Gastroesophageal sphincter (tissue), 4 donors: ENCODE measurements at regions not wholly inside any gene's neighbourhood (a gene's known extent, or its start where the extent isn't known, plus 50 kb on each side); places are given as distances from the start of the nearest gene placed in this dataset.

ENCODE experiments used
- ATAC-seq: fragments of 150-250 bp; one replicate; pipeline ENCODE4 v1.9.1; 2016; ENCODE audit warnings: mild to moderate bottlenecking, moderate library complexity
- H3K27ac ChIP-seq, 4 donors: fragments of 200-600 bp; sonication (generic) in 3 of 4; 1 replicate in 3 of 4; 2 replicates in 1 of 4; pipeline ENCODE4 v1.5.1; 2016 to 2019
- H3K27me3 ChIP-seq: fragments of 200-600 bp; sonication (generic); one replicate; pipeline ENCODE4 v1.5.1; 2019
- H3K36me3 ChIP-seq, 2 donors: fragments of 200-600 bp; sonication (generic); one replicate each; pipeline ENCODE4 v1.5.1; 2019; ENCODE audit warnings: control low read depth in 1 of 2
- H3K4me1 ChIP-seq, 3 donors: fragments of 200-600 bp; sonication (generic); 1 replicate in 2 of 3; 2 replicates in 1 of 3; pipeline ENCODE4 v1.5.1; 2016 to 2019; ENCODE audit warnings: control low read depth in 2 of 3
- H3K4me3 ChIP-seq, 2 donors: fragments of 200-600 bp; sonication (generic); one replicate each; pipeline ENCODE4 v1.5.1; 2019; ENCODE audit warnings: mild to moderate bottlenecking in 1 of 2, moderate library complexity in 1 of 2
- H3K9me3 ChIP-seq, 3 donors: fragments of 200-600 bp; sonication (generic); one replicate each; pipeline ENCODE4 v1.5.1; 2017 to 2019; ENCODE audit warnings: control low read depth in 2 of 3
- EP300 ChIP-seq: sonication (generic); formaldehyde crosslinking; IDR thresholded peaks from one replicate; pipeline ENCODE4 v1.6.1; 2017; ENCODE audit warnings: antibody characterized with exemption, mild to moderate bottlenecking
- POLR2A ChIP-seq, 2 donors: fragments of 450-650 bp; IDR thresholded peaks; one replicate each; pipeline ENCODE4 v1.6.1; 2017; ENCODE audit warnings: antibody characterized with exemption in 2 of 2, mild to moderate bottlenecking in 2 of 2, moderate library complexity in 1 of 2
- POLR2AphosphoS5 ChIP-seq: sonication (generic); formaldehyde crosslinking; IDR thresholded peaks from one replicate; pipeline ENCODE4 v1.6.1; 2017; ENCODE audit warnings: antibody characterized with exemption
- WGBS, 2 donors: methylation state at CpG; one replicate each; pipeline ENCODE4 v1.1.5; 2018; ENCODE audit warnings: low coverage in 1 of 2; 5-methylcytosine and 5-hydroxymethylcytosine counted together
- TF ChIP-seq, protein P1 (sequence below), 4 experiments: fragments of 200-600 bp in 2 of 4; fragments of 450-650 bp in 2 of 4; sonication (generic) in 1 of 4; IDR thresholded peaks; one replicate each; pipeline ENCODE4 v1.5.1; 2017 to 2019; ENCODE audit warnings: antibody characterized with exemption in 4 of 4, mild to moderate bottlenecking in 2 of 4, moderate library complexity in 2 of 4

DNA sequence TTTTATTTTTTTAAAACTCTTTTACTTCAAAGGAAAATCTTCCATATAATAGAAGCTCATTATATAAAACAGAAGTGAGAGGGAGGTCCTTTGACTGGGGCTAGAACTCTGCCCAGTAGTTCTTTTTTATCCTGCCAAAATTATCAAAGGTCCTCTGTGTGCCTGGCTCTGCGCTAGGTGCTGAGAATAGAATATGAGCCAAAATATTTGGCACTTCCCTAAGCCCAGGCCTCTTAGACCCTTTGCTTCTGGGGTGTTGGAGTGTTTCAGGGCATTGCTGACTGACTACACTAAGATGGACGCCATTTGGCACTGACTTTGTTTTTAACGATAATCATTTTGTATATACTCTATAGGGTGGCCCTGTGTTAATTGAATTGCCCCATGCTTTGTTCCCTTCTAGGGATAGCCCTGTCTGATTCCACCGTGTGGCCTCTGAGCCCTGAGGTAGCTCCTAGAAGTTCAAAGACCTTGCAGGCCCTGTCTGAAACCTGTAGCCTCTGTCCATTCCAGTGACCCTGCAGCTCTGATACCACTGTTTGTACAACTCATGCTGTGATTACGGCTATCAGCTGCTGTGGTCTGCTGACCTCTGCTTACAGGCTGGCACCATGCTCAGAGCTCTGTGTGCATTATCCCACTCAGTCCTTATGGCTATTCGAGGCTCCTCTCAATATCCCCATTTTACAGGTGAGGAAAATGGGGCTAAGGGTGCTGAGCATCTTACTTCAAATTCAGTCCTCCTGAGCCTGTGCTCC is 84.3 kb upstream of the SHB start:
- Histone ChIP-seq H3K36me3 (no peaks in the 10 kb centered on the region), H3K4me1 (no peaks in the 10 kb centered on the region), H3K4me3 (no peak overlapping the region), H3K27ac (no peak overlapping the region), H3K27me3 (peaks cover 12% of the 10 kb centered on the region), H3K9me3 (no peaks in the 10 kb centered on the region)
- TF ChIP-seq POLR2A (IDR thresholded peaks at IDR 0.05), result no peak
- TF ChIP-seq, protein P1, sequence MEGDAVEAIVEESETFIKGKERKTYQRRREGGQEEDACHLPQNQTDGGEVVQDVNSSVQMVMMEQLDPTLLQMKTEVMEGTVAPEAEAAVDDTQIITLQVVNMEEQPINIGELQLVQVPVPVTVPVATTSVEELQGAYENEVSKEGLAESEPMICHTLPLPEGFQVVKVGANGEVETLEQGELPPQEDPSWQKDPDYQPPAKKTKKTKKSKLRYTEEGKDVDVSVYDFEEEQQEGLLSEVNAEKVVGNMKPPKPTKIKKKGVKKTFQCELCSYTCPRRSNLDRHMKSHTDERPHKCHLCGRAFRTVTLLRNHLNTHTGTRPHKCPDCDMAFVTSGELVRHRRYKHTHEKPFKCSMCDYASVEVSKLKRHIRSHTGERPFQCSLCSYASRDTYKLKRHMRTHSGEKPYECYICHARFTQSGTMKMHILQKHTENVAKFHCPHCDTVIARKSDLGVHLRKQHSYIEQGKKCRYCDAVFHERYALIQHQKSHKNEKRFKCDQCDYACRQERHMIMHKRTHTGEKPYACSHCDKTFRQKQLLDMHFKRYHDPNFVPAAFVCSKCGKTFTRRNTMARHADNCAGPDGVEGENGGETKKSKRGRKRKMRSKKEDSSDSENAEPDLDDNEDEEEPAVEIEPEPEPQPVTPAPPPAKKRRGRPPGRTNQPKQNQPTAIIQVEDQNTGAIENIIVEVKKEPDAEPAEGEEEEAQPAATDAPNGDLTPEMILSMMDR (IDR thresholded peaks at IDR 0.05), result no peak
- no peak for TF ChIP-seq EP300
- TF ChIP-seq POLR2AphosphoS5, result no peak
- 73 to 91% methylated on average over 6 of the region's 6 CpGs for WGBS, 2 donors
- no peak for ATAC-seq

DNA sequence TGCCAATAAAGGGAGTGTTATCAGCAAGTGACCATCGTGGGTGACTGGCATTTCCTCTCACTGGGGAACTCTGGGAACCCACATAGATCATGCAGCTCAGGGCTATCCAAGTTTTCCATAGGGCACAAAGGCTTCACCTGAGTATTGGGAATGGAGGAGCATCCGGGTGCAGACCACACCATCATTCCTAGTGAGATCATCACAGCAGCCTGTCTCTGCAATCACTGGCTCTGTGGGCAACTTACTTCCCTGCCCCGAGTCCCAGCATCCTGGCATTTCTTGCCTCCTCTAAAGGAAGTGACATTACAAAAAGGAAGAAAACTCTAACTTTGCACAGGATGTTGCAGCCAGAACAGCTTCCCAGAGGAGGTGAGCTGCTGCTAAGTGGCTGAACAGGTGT is 80.6 kb upstream of the SHB start:
- Histone ChIP-seq H3K27me3 (peaks cover 33% of the 10 kb centered on the region), H3K4me1 (no peaks in the 10 kb centered on the region), H3K27ac (no peak overlapping the region), H3K36me3 (no peaks in the 10 kb centered on the region), H3K9me3 (no peaks in the 10 kb centered on the region), H3K4me3 (no peak overlapping the region)
- no peak for ATAC-seq
- TF ChIP-seq EP300 (no peak), POLR2AphosphoS5 (no peak), POLR2A (IDR thresholded peaks at IDR 0.05) (no peak)
- TF ChIP-seq, protein P1 (IDR thresholded peaks at IDR 0.05), result no peak
- 47 to 63% methylated on average over 2 to 3 of the region's 3 CpGs for WGBS, 2 donors

- no peak for ATAC-seq
- H3K27ac ChIP-seq, result no peak overlapping the region
- no peak for TF ChIP-seq POLR2A (IDR thresholded peaks at IDR 0.05)
- no peak for TF ChIP-seq POLR2AphosphoS5
- no peak for TF ChIP-seq EP300
- TF ChIP-seq, protein P1 (IDR thresholded peaks at IDR 0.05), result no peak
- no CpG with 5 or more reads among the region's 8 CpGs for WGBS, 2 donors
- H3K36me3 ChIP-seq, result no peaks in the 10 kb centered on the region
- peaks cover 33% of the 10 kb centered on the region for H3K27me3 ChIP-seq
- no peaks in the 10 kb centered on the region for H3K9me3 ChIP-seq
- no peak overlapping the region for H3K4me3 ChIP-seq
- peaks cover 0 to 4% (median 2%) of the 10 kb centered on the region in 3 donors for H3K4me1 ChIP-seq
These were observed 77.8 kb upstream of the SHB start for GRCh38 chr9:38146844-38147243.

GRCh38 chr9:38145526-38146053 is 76.6 kb upstream of the SHB start:
- Histone ChIP-seq H3K4me3 (no peak overlapping the region), H3K27me3 (peaks cover 33% of the 10 kb centered on the region), H3K27ac (no peak overlapping the region), H3K36me3 (no peaks in the 10 kb centered on the region), H3K4me1 (peaks cover 0 to 10% (median 7%) of the 10 kb centered on the region in 3 donors), H3K9me3 (no peaks in the 10 kb centered on the region)
- no peak for ATAC-seq
- no peak for TF ChIP-seq POLR2A (IDR thresholded peaks at IDR 0.05)
- WGBS, 2 donors, result no CpG with 5 or more reads among the region's 6 CpGs

DNA sequence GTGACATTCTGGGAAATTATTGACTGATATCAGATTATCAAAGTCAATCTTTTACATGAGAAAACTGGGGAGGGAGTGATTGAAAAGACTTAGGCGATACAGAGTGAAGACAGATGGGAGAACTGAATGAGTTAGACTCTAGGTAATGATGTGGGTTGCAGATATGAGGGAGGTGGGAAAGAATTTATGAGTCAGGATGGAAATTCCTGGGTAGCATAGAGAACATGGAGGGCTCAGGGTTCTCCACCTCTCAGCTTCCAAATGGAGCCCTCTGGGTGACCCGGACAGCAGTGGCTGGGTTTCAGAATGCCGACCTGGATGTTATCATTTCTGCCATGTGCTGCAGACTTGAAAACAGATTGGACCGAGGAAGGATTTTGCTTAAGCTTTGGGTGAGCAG is 75.4 kb upstream of the SHB start:
- TF ChIP-seq EP300 (no peak), POLR2A (IDR thresholded peaks at IDR 0.05) (no peak), POLR2AphosphoS5 (no peak)
- TF ChIP-seq, protein P1 (IDR thresholded peaks at IDR 0.05), result no peak
- 83 to 85% methylated on average over 4 of the region's 4 CpGs for WGBS, 2 donors
- Histone ChIP-seq H3K4me3 (no peak overlapping the region), H3K4me1 (peaks cover 0 to 10% (median 7%) of the 10 kb centered on the region in 3 donors), H3K36me3 (no peaks in the 10 kb centered on the region), H3K27ac (no peak overlapping the region), H3K9me3 (no peaks in the 10 kb centered on the region), H3K27me3 (peaks cover 34% of the 10 kb centered on the region)
- no peak for ATAC-seq
